DMS153 treated with DMSO at 0.1 percent for 48 hours (cell line): ENCODE measurements at regions not wholly inside any gene's neighbourhood (a gene's known extent, or its start where the extent isn't known, plus 50 kb on each side); places are given as distances from the start of the nearest gene placed in this dataset.

ENCODE experiments used
- DNase-seq: peaks from one replicate; lab custom pipeline; 2025; ENCODE audit not compliant: unreplicated experiment; lab: John Stamatoyannopoulos, UW

DNA sequence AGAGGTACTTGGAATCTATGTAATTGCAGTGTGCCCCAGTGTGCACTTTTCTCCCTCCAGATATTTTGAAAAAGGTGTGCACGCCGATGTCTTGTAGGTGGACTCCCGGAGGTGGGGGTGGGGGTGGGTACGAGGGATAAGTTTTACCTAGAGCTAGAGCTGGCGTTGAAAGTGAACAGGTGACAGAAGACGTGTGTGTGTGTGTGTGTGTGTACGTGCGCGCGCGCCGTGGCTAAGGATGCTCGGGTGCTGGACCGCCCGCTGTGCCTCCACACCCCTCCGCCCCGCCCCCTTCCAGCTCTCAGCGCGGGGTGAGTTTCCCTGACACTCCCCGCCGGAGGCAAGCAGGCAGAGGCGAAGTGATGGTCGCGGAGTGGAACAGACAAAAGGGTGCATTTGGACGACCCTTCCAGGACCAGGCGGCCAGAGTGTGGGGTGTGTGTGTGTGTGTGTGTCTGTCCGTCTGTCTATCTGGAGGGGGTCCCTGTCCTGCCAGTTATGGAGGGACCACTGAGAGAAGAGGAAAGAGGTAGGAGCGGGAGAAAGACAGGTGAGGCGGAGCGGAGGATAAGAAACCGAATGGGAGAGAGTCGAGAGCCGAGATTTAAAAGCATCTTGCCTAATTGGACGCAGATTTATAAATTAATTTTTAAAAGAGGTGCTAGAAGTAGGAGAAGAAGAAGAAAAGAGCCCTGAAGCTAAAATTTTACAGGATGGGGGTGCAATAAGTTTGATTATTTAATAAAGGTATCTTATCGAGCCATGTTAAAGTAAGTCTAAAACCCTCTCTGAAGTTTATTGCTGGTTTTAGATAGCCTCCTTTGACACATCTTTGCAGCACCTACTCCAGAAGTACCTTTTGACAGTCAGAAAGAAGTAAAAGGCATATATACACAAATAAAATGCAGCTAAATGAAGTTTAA is 335.8 kb upstream of the THRB start:
- DNase-seq: no peak

DNA sequence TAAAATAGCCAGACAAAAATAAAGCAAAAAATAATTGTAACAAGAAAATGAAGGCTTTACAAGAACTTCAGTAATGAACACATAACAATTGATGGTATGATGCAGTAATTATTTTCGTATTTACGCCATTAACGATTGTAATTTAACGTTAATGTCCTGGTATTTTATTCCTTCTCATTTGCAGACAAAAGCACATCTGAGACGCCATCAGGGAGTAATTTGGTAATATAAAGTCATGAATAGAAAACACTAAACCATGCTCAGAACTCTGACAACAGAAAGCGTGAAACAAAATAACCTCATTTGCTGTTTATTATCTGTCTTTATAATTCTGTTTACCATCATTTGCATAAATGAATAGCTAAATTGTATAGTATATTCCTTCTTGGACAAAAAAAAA is 336.6 kb upstream of the THRB start:
- DNase-seq: no peak

DNA sequence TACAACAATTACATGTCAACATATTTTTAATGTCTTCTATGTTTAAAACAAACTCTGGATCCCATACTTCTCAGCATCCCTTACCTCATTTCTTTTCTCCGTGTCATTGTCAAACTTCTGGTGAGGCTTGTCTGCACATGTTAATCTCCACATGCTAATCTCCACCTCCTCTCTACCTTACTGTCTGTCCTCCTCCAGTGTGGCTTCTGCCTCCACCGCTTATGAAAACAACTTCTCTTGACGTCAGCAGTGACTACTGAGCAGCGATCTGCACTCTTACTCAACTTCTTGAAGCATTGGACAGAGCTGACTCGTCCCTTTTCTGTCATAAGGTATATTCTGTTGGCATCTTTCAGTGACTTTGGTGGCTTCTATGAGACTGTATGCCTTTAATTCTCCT is 338.2 kb upstream of the THRB start:
- no peak for DNase-seq

DNA sequence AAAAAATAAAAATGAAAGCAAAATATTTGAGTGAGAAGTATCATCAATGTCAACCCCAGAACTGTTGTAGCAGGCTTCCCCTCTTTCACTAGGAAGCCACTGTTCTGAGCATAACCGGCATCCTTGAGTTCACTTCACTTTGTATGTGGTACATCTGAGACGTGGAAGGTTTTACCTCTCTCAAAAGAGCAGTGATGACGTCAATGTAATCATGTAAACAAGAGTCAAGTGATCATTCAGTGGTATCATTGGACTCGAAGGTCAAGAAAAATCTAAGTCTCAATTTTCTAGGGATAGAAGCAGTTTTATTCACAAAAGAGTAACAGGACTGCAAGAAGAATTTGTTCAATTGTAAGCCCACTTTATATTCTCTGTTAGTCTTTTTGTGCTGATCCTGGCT is 339.8 kb upstream of the THRB start:
- DNase-seq: no peak

DNA sequence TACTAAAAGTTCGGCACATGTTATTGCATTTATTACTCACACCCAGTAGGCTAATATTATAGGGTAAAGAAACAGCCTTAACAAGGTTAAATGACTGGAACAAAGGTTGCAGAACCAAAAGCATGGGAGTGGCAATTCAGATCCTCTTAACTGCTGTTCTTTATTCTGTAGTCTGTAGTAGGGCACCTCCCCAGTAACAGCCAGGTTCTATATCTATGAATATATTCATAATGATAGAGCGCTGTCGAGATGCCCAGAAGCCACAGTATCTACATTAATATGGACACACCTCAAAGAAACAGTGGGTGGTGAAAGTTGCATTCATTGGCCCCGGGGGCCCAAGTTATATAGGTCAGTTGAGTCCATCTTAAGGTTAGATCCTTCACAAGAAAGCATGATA is 340.9 kb upstream of the THRB start:
- DNase-seq: no peak

DNA sequence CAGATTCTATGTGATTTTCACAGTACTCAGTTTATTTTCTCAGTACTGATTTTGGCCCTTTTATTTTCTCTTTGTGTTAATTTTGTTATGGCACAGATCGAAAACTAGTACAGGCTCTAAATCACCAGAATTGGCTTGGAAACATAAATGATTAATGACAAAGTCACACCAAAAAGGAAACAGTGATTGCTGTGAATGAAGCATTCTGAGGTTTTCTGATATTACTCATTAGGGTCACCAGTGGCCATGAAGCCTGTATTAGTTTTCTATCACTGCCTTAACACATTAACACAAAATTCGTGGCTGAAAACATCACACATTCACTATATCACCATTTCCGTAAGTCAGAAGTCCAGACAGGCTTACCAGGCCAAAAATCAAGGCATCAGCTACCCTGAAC is 343.0 kb upstream of the THRB start:
- DNase-seq: no peak

DNA sequence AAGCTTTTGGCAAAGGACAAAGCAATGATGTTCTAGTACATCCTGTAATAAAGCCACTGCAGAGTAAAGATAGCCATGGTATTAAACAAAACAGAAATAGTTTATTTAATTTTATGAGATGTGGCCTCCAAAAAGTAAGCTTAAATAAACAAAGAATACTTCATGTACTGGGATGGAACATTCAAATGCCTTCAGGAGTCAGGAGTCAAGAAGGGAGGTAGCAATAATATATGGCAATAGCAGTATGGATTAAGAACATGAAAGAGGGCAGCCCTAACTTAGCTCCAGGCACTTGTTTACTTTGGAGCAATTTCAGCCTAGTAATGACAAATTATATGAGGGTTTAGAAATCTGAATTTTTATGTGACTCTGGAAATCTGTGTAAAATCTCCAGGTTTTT is 343.9 kb upstream of the THRB start:
- no peak for DNase-seq

DNA sequence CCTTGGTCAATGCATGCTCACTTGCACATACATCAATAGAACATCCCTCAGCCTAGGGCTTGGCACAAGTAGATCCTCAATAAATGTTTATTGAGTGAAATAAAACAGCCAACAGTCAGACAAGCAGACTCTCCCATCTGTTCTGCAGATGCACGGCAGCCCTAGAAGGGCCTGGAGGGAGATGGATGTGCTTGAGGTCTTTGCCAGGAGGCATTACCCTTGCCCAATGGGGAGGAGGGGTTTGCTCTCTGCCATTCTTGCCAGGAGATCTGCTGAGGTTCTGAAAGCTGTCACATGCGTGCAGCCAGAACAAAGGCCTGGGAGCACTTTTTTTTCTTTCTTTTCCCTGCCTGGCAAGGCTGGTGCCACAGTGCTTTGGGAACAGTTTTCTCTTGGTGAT is 349.3 kb upstream of the THRB start:
- DNase-seq: no peak

DNA sequence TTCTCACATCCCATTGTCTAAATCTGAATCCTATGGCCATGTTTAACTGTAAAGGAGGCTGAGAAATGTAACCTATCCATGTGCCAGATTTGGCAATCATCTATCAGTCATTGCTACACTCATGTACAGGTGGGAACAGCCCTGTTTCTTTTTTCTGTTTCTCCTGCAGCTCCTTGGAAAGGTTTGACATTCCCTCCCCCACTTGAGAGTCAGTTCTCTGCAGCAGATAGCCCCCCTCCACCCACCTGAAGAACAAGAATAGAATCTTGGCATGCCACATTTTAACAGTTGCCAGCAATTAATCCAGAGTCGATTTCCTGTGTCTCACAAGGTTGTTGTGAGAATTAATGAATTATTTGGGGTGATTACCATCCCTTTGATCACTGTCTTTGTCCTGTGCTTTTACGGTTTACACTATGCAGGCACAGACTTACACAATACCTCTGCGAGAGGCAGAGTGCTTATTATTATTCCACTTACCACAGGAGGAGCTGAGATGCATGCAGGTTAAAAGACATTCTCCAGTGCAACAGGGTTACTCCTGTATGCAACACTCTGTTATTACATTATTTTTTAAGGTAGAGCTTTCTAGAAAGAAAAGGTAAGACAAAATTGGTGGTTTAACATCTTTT is 351.0 kb upstream of the THRB start:
- DNase-seq: no peak

DNA sequence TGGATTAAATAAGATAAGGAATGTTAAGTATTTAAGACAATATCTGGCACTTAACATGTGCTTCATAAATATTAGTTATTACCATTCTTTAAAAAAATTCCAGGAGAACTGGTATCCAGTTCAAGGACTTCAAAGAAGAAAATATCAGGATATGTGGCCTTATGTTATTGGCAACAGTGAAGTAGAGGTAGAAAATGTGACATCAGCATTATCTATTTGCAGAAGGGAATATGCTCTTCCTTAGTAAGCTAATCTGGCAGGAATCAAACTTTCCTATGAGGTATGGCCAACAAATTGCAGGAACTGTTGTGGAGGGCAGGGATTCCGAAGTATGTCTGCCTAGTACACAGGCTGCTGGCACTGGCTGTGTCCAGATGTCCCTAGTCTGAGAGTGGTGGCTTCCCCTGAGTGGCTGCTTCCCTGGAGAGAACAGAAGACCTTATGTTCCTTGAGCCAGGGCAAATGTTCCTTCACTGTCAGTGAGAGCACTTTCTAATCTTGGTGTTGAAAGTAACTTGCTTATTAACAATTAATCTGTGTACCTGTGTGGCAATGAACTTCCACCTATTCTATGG is 351.7 kb upstream of the THRB start:
- DNase-seq: no peak

DNA sequence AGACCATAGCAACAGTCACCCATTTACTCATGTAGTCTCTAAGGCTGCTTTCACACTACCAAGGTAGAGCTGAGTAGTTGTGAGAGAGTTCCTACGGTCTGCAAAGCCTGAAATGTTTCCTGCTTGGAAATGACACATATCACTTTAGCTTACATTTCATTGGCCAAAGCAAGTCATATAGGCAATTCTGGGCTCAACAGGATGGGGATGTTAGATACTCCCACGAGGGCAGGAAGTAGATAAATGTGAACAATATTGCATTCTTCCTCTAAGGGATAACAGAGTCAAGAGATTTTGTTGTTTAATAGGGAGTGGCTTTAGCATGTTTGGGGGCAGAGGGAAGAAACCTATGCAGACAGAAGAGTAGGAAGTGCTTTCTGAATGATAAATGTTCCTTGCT is 355.6 kb upstream of the THRB start:
- no peak for DNase-seq

DNA sequence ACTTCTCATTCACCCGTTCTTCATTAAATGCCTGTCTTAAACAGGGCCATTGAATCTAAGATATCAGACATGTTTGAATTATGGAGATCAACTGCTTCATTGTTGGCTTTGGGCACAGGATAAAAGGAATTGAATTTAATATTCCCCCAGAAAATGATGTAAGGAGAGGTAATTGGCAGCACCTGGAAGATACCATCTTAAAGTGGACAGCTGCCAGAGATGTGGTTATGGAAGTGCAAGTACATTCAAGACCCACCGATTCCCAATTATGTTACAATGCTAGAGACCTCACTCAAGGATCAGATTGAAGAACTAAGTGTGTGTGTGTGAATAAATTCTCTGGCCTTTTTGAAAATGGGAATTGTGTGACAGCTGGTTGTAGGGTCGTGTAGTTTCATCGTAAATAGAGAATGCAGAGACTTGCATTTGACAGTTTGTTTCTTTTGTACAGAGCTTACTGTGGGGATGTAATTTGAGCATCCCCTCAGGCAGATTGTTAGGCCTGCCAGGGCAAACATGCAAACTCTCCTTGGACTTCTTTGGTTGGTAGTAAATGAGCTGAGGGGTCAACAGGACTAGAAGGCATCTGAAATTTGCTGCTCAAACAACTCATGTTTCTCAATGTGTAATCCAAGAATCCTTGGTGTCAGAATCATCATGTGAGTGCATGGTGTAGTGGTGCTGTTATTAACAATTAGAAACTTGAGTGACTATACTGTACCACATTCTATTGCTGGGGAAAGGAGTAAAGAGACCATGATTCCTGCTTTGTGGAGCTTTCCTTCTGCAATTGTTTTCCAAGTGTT is 359.2 kb upstream of the THRB start:
- DNase-seq: no peak

DNA sequence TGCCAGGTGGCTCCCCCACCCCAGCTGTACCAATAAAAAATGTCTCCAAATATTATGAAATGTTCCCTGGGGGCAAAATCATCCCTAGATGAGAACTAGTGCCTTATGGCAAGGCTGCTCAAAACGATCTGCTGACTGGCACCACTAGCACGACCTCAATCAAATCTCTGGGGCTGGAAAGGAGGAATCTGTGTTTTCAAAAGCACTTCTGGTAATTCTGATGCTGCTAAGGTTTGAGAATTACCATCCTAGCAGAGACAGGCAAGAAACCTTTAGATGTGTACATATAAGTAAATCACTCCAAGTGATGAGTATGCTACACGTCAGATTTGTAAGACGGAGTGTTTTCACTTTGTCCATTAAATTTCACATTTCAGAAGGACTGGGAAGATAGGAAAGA is 360.1 kb upstream of the THRB start:
- no peak for DNase-seq

DNA sequence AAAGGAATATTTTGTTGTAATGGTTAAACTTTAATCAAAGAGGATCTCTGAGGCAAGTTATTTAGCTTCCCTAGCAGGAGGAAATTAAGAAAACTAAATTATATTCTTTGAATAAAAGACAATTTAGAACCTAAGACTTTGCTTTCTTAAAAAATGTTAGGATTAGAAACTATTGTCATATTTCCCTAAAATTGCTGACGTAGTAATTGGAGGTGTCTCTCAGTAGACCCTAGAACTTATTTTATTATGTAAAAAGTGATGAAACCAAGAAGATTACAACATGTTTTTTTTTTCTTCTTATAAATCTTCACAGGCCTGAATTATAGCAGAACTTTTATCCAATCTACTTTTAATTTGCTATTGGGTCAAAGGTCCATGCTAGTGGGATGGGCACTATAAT is 363.3 kb upstream of the THRB start:
- no peak for DNase-seq

DNA sequence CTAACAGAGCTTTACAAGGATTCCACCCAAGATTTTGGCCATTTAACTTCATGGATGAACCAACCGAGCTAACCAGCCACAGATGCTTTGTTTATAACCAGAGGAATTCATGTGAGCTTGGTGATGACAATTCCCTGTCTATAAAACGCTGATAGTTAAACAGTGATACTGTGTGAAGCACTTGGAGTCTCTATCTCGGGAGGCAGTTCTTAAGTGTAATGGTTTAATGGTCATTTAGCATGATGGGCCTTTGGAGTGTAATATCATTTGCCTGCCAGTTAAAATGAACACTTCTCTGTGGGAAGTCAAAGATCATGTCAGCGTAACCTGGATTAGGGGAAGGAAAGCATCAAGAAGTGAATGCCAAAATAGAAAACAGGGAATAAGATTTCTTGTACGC is 368.6 kb upstream of the THRB start:
- DNase-seq: no peak

DNA sequence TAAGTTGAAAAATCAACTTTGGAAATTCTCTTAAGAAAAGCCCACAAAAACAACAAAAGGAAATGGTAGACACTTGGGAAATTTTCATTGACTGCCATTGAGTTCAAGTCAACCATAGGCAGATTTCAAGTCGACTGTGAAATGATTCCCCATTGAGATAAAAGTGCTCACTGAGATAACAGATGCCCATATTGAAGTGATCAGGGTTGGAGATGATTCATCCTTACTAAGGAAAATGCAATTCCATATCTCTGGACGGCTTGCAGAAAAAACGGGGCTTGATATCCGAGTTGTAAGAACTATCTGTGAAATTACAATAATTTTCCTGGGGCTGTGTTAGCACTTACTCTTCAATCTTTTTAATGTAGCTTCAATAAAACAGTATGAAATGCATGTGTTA is 373.1 kb upstream of the THRB start:
- no peak for DNase-seq

DNA sequence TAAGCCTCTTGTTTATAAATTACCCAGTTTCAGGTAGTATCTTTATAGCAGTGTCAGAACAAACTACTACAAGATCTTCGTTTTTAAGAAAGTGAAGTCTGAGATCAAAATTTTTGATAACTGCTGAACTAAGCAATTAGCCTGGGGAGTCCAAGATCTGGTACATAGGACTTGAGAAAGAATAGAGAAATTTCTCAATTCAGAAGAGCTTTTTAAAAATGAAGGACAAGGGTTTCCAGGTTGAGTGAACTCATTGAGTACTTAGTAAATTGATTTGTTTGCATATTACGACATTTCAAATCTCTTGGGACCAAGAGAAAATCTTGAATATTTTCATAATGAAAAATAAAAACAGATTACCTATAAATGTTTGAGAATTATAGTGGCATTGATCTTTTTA is 386.6 kb upstream of the THRB start:
- no peak for DNase-seq

DNA sequence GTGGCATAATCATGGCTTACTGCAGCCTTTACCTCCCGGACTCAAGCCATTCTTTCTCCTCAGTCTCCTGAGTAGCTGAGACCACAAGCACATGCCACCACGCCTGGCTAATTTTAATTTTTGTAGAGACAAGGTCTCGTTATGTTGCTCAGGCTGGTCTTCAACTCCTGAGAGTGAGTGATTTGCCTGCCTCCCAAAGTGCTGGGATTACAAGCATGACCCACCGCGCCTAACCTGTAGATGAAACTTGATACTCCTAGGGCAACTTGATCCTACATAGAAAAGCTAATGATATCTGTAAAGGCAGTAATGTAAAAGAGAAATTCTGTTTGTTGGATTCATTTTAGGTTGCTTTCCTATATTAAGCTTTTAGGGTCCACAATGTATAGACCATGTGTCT is 391.9 kb upstream of the THRB start:
- DNase-seq: no peak

DNA sequence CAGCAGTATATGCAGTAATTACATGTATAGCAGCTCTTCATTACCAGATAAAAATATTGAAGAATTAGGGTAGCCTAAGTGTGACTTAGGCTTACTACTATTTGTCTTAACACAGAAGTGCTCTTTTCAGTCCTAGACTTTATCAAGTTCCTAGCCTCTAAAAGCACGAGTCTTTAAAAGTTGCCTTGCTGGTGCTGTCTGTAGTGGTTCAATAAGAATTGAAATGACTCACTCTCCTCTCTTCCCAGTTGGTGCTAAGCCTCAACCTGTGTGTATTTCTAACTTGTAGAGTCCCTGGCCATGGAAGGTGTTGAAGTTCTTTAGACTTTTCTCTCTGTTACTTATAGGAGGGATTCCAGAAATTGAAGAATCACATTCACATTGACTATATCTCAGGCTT is 395.4 kb upstream of the THRB start:
- no peak for DNase-seq

DNA sequence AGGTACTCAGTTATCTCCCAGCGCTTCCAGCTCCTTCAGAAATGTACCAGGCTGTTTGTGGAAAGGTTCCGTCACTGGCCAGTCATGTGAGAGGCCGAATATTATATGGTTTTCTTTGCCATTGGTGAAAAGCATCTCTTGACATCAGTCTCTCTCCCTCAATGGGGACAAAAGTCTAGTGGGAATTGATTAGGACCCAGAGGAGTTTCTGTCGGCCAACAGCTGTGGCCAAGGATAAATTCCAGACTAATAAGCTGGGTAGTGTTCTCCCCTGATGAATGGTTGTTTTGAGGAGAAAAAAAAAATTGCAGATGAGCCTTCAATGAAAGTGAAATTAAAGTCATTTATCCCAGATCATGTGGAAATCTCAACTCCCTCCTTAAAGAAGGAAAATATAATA is 404.7 kb upstream of the THRB start:
- no peak for DNase-seq

DNA sequence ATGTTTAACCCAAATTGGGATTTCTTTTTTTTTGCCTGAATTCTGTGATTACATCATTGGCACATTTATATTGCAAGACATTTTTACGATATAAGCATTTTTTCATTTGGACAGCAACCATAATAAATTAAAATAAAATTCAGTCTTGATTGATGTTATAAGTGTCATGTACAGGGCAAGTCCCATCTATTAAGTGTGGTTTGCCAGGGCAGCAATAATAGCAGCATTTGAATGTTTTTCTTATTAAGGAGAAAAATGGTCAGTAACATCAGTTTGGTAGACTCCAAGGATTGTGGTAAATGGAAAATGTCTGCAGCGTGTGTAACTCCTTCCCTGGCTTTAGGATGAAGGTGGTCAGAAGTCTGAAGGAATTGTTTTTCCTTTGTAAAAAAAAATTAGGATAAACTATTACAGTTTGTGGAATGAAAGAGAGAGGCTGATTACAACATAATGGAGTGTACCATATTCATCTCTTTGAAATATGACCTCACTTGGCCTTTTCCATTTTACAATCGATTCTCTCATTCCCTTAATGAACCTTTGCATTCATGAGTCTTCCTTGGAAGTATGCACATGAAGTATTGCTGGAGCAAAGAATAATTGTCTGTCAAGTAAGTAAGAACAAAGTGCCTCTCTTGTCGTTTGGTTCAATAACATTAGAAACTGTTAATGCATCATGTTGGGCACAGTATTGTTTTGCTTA is 405.4 kb upstream of the THRB start:
- no peak for DNase-seq
